ENCODE measurements at regions not wholly inside any gene's neighbourhood (a gene's known extent, or its start where the extent isn't known, plus 50 kb on each side); places are given as distances from the start of the nearest gene placed in this dataset.

DNA sequence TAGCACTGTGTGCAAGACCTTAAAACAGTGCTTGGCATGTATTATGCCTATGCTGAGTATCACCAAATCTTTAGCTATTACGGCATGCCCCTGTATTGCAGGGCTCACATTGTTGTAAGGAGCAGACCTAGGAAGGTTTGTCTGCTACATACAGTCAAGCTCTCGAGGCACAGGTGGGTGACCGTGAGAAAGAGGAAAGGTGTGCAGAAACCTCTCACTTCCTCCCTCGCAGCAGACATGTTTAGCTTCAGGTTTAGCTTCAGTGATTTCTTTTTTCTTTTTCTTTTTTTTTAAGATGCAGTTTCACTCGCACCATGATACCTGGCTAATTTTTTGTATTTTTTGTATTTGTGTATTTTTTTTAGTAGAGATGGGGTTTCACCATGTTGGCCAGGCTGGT lies 275.8 kb upstream of the RIOK2 start:
- Mint-ChIP-seq H3K9me3 (ENCODE audit: unreplicated experiment) (no peaks in the 10 kb centered on the region), H3K27me3 (ENCODE audit: unreplicated experiment) (peaks cover 10% of the 10 kb centered on the region), H3K36me3 (ENCODE audit: unreplicated experiment) (no peaks in the 10 kb centered on the region), H3K27ac (ENCODE audit: unreplicated experiment) (no peak overlapping the region), H3K4me1 (ENCODE audit: unreplicated experiment) (no peaks in the 10 kb centered on the region), H3K4me3 (ENCODE audit: unreplicated experiment) (no peak overlapping the region)
- DNase-seq (ENCODE audit: extremely low spot score, unreplicated experiment): no peak
- TF ChIP-seq CTCF (IDR thresholded peaks at IDR 0.05): no peak

- Mint-ChIP-seq H3K4me1 (ENCODE audit: unreplicated experiment) (no peaks in the 10 kb centered on the region), H3K27ac (ENCODE audit: unreplicated experiment) (no peak overlapping the region), H3K9me3 (ENCODE audit: unreplicated experiment) (peaks cover 9% of the 10 kb centered on the region), H3K36me3 (ENCODE audit: unreplicated experiment) (no peaks in the 10 kb centered on the region), H3K27me3 (ENCODE audit: unreplicated experiment) (no peaks in the 10 kb centered on the region), H3K4me3 (ENCODE audit: unreplicated experiment) (no peak overlapping the region)
- DNase-seq (ENCODE audit: extremely low spot score, unreplicated experiment): no peak
- no peak for TF ChIP-seq CTCF (IDR thresholded peaks at IDR 0.05)
Measured at GRCh38 chr5:97471951-97472350, 288.9 kb upstream of the RIOK2 start.

DNA sequence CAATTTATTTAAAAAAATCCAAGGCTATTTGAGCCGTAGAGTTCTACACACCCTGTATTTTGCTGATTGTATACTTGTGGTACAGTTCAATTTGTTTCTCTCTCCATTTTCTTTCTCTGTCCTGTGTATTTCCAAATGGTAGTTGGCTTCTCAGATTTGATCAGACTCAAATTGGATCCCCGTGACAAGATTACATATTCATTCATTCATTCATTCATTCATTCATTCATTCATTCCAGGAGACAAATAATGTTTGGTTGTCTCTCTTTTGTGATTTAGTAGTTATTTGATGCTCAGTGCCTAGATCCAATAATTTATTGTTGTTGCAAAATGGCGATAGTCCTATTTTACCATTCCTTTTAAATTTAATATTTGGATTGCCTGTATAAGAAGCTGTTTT lies 292.8 kb upstream of the RIOK2 start:
- H3K27ac Mint-ChIP-seq (ENCODE audit: unreplicated experiment): no peak overlapping the region
- no peak for TF ChIP-seq CTCF (IDR thresholded peaks at IDR 0.05)
- peaks cover 9% of the 10 kb centered on the region for H3K9me3 Mint-ChIP-seq (ENCODE audit: unreplicated experiment)
- H3K27me3 Mint-ChIP-seq (ENCODE audit: unreplicated experiment): peaks cover 19% of the 10 kb centered on the region
- H3K4me1 Mint-ChIP-seq (ENCODE audit: unreplicated experiment): no peaks in the 10 kb centered on the region
- H3K36me3 Mint-ChIP-seq (ENCODE audit: unreplicated experiment): no peaks in the 10 kb centered on the region
- no peak overlapping the region for H3K4me3 Mint-ChIP-seq (ENCODE audit: unreplicated experiment)
- no peak for DNase-seq (ENCODE audit: extremely low spot score, unreplicated experiment)

GRCh38 chr5:97476852-97477534 lies 293.9 kb upstream of the RIOK2 start:
- TF ChIP-seq CTCF (IDR thresholded peaks at IDR 0.05): no peak
- Mint-ChIP-seq H3K27me3 (ENCODE audit: unreplicated experiment) (peaks cover 22% of the 10 kb centered on the region), H3K36me3 (ENCODE audit: unreplicated experiment) (no peaks in the 10 kb centered on the region), H3K4me1 (ENCODE audit: unreplicated experiment) (no peaks in the 10 kb centered on the region), H3K27ac (ENCODE audit: unreplicated experiment) (no peak overlapping the region), H3K4me3 (ENCODE audit: unreplicated experiment) (no peak overlapping the region), H3K9me3 (ENCODE audit: unreplicated experiment) (peaks cover 9% of the 10 kb centered on the region)
- no peak for DNase-seq (ENCODE audit: extremely low spot score, unreplicated experiment)

- DNase-seq (ENCODE audit: extremely low spot score, unreplicated experiment): no peak
- peaks cover 27% of the 10 kb centered on the region for H3K27me3 Mint-ChIP-seq (ENCODE audit: unreplicated experiment)
- H3K4me1 Mint-ChIP-seq (ENCODE audit: unreplicated experiment): no peaks in the 10 kb centered on the region
- H3K36me3 Mint-ChIP-seq (ENCODE audit: unreplicated experiment): no peaks in the 10 kb centered on the region
- no peak overlapping the region for H3K4me3 Mint-ChIP-seq (ENCODE audit: unreplicated experiment)
- no peak overlapping the region for H3K27ac Mint-ChIP-seq (ENCODE audit: unreplicated experiment)
- no peaks in the 10 kb centered on the region for H3K9me3 Mint-ChIP-seq (ENCODE audit: unreplicated experiment)
- TF ChIP-seq CTCF (IDR thresholded peaks at IDR 0.05): no peak
Measured at GRCh38 chr5:97478483-97478882, 295.4 kb upstream of the RIOK2 start.

Data from osteocyte (in vitro differentiated cells).